ACC112 (cell line): ENCODE measurements at regions not wholly inside any gene's neighbourhood (a gene's known extent, or its start where the extent isn't known, plus 50 kb on each side); places are given as distances from the start of the nearest gene placed in this dataset.
"Not testable (repeated sequence)": the region's sequence is repeated elsewhere in the genome, so short reads cannot be mapped to it uniquely, and the experiment has no call there.

Experiments
- H2AFZ ChIP-seq: fragments of 200-600 bp; sonication (generic); one replicate; pipeline ENCODE4 v1.6.0; 2017; ENCODE audit warnings: antibody characterized with exemption, low read length; ENCODE audit not compliant: unreplicated experiment
- H3K27ac ChIP-seq: fragments of 200-600 bp; sonication (generic); 2 replicates; pipeline ENCODE4 v1.5.1; 2014; ENCODE audit warnings: low read depth, mild to moderate bottlenecking, antibody characterized with exemption, low read length, moderate library complexity
- H3K27me3 ChIP-seq: fragments of 200-600 bp; sonication (generic); 2 replicates; pipeline ENCODE4 v1.6.1; 2014; ENCODE audit warnings: mild to moderate bottlenecking, antibody characterized with exemption, low read length, moderate library complexity, mixed read lengths; ENCODE audit not compliant: insufficient read depth
- H3K36me3 ChIP-seq: fragments of 200-600 bp; sonication (generic); 2 replicates; pipeline ENCODE4 v1.6.1; 2016; ENCODE audit warnings: mild to moderate bottlenecking, antibody characterized with exemption, low read length, moderate library complexity, mixed read lengths; ENCODE audit not compliant: insufficient read depth
- H3K4me1 ChIP-seq: fragments of 200-600 bp; sonication (generic); one replicate; pipeline ENCODE4 v1.6.1; 2016; ENCODE audit warnings: low read length, mixed read lengths; ENCODE audit not compliant: insufficient read depth, unreplicated experiment, control insufficient read depth
- H3K4me3 ChIP-seq: fragments of 200-600 bp; sonication (generic); 2 replicates; pipeline ENCODE4 v1.5.1; 2014; ENCODE audit warnings: mild to moderate bottlenecking, low read depth, low read length
- H3K79me2 ChIP-seq: fragments of 200-600 bp; sonication (generic); one replicate; pipeline ENCODE4 v1.6.0; 2016; ENCODE audit warnings: low read length; ENCODE audit not compliant: control insufficient read depth, unreplicated experiment, insufficient read depth

GRCh38 chr5:1736889-1737711, 62.5 kb downstream of the MRPL36 start:
- H3K27me3 ChIP-seq: peaks cover 49% of the 10 kb centered on the region
- no peaks in the 10 kb centered on the region for H3K4me1 ChIP-seq
- H3K27ac ChIP-seq: no peak overlapping the region
- H3K79me2 ChIP-seq: no peaks in the 10 kb centered on the region
- no peak overlapping the region for H2AFZ ChIP-seq
- no peaks in the 10 kb centered on the region for H3K36me3 ChIP-seq
- no peak overlapping the region for H3K4me3 ChIP-seq

GRCh38 chr5:1736065-1736464, 63.6 kb downstream of the MRPL36 start:
- Histone ChIP-seq H3K4me1 (no peaks in the 10 kb centered on the region), H3K27ac (no peak overlapping the region), H3K79me2 (no peaks in the 10 kb centered on the region), H2AFZ (no peak overlapping the region), H3K27me3 (peaks cover 43% of the 10 kb centered on the region), H3K36me3 (no peaks in the 10 kb centered on the region), H3K4me3 (no peak overlapping the region)

DNA sequence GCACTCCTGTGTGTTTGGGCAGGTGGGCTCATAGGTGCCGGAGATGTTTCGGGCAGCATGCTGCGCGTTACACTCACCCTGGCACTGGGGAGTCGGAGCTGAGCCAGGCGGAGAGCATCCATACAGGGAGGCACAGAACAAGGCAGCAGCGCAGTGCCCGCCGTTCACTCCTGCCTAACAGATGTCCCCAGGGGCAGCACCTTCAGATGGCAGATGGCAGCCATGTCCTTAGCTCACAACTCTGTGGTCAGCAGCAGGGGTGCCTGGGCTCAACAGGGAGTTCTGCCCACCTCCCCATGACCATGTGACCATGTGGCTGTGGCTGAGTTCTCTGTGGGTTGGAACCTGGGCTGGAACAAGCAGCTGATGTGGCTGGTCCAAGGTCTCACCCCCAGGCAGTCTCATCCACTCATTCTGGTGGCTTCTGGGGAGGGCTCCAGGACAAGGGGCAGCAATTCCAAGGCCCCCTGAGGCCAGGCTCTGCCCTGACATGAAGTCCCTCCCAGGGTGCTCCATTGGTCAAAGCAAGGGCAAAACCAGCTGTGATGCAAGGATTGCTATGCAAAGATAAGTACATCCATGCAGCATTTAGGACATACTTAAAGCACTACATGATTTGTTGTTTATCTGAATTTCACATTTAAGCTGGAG, 64.2 kb downstream of the MRPL36 start:
- Histone ChIP-seq H3K27me3 (peaks cover 37% of the 10 kb centered on the region), H3K4me1 (no peaks in the 10 kb centered on the region), H3K36me3 (no peaks in the 10 kb centered on the region), H3K4me3 (no peak overlapping the region), H3K27ac (no peak overlapping the region), H2AFZ (no peak overlapping the region), H3K79me2 (no peaks in the 10 kb centered on the region)

DNA sequence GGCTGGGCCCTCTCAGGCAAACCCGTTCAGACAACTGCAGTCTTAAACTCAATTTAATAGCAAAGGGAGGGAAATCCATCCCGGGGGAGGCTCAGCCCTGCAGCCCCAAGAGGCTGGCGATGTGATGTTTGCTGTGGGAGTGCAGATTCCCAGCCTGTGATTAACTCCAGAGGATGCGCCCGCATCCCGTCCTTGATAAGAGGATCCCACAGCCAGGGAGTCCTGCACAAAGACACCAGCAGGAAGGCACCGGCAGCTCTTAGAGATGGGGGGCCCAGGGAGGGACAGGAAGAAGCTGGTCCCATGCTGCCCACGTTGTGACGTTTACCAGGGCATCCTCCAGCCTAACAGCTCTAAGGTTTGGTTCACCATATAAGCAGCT, 64.7 kb downstream of the MRPL36 start:
- Histone ChIP-seq H2AFZ (no peak overlapping the region), H3K4me3 (no peak overlapping the region), H3K27ac (no peak overlapping the region), H3K4me1 (no peaks in the 10 kb centered on the region), H3K79me2 (no peaks in the 10 kb centered on the region), H3K36me3 (no peaks in the 10 kb centered on the region), H3K27me3 (peaks cover 36% of the 10 kb centered on the region)

DNA sequence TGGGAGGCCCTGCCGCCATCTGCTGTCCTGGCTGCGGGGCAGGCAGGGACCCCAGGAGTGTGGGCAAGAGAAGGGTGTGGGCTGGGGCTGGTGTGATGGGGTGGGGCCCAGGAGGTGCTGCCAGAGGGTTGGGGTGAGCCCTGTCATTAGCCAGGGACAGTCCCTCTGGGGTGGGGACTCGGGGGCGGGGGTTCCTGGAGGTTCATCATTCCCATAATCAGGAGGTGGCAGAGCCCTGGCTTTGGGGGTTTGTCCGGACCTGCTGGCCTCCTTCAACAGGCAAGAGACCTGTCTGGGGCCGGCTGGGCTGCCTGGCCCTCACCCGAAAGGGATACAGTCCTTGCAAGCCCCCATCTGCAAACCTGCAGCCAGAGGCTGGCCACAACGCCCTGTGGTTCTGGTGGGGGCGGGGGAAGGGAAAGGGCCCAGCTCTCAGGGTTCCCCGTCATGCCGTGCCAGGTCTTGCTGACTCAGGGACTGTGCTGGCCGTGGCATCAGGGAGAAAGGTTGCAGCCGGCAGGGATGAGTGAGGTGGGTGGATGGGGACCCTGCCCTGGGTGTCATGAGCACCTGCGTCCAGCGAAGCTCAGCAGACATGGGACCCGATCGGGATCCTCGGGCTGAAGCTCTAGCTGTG, 65.2 kb downstream of the MRPL36 start:
- Histone ChIP-seq H2AFZ (no peak overlapping the region), H3K79me2 (no peaks in the 10 kb centered on the region), H3K4me1 (no peaks in the 10 kb centered on the region), H3K36me3 (no peaks in the 10 kb centered on the region), H3K4me3 (no peak overlapping the region), H3K27ac (no peak overlapping the region), H3K27me3 (peaks cover 31% of the 10 kb centered on the region)

GRCh38 chr5:1733369-1733768, 66.3 kb downstream of the MRPL36 start:
- Histone ChIP-seq H3K27me3 (peaks cover 27% of the 10 kb centered on the region), H3K4me1 (no peaks in the 10 kb centered on the region), H3K4me3 (no peak overlapping the region), H3K36me3 (no peaks in the 10 kb centered on the region), H3K27ac (no peak overlapping the region), H2AFZ (no peak overlapping the region), H3K79me2 (no peaks in the 10 kb centered on the region)

GRCh38 chr5:1732945-1733344, 66.7 kb downstream of the MRPL36 start:
- Histone ChIP-seq H3K27me3 (peaks cover 27% of the 10 kb centered on the region), H2AFZ (no peak overlapping the region), H3K27ac (no peak overlapping the region), H3K79me2 (no peaks in the 10 kb centered on the region), H3K4me3 (no peak overlapping the region), H3K4me1 (no peaks in the 10 kb centered on the region), H3K36me3 (no peaks in the 10 kb centered on the region)

GRCh38 chr5:1732238-1732941, 67.2 kb downstream of the MRPL36 start:
- Histone ChIP-seq H3K4me3 (no peak overlapping the region), H3K27ac (no peak overlapping the region), H3K36me3 (no peaks in the 10 kb centered on the region), H3K27me3 (peaks cover 27% of the 10 kb centered on the region), H3K79me2 (no peaks in the 10 kb centered on the region), H3K4me1 (no peaks in the 10 kb centered on the region), H2AFZ (no peak overlapping the region)

DNA sequence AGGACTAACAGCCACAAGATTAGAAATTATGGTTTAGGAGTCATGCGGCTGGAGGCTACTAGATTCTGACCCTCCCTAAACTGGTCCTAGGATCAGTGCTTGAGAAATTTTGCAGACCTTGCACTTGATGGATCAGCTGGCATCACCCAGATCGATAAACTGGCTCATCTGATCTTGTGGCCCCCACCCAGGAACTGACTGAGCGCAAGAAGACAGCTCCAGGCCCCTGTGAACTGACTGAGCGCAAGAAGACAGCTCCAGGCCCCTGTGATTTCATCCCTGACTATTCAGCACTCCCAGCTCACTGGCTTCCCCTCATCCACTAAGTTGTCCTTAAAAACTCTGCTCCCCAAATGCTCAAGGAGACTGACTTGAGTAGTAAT, 67.8 kb downstream of the MRPL36 start:
- not testable (repeated sequence) for H3K4me1 ChIP-seq, H3K36me3 ChIP-seq, H3K79me2 ChIP-seq, H3K27ac ChIP-seq, H3K4me3 ChIP-seq, H2AFZ ChIP-seq
- peaks cover 27% of the 10 kb centered on the region for H3K27me3 ChIP-seq

DNA sequence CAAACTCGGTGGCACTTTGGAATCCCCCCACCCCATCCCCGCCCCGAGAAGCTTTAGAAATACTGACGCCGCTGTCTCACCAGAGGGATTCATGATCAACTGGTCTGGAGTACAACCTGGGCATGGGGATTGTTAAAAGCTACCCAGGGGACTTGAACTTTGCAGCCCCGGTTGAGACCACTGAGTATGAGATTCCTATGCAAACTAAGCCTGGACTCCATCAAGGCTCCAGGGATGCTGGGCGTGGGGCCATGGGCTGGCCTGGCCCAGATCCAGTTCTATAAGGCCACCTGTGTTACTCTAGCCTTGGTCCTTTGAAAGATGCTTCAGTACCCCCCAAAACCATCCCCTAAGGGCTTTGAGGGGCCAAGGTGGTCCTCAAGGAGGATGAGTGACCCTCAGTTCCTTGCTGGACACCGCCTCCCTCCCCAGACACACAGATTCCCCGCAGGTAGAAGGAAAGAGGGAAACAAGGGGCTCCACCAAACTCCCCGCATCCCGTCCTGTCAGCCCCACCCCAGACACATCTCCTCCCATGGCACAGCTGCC, 68.5 kb downstream of the MRPL36 start:
- no peaks in the 10 kb centered on the region for H3K4me1 ChIP-seq
- H3K36me3 ChIP-seq: no peaks in the 10 kb centered on the region
- H3K4me3 ChIP-seq: no peak overlapping the region
- no peak overlapping the region for H3K27ac ChIP-seq
- H3K27me3 ChIP-seq: peaks cover 26% of the 10 kb centered on the region
- H3K79me2 ChIP-seq: no peaks in the 10 kb centered on the region
- no peak overlapping the region for H2AFZ ChIP-seq
